AG04449 (cell line): ENCODE measurements at regions not wholly inside any gene's neighbourhood (a gene's known extent, or its start where the extent isn't known, plus 50 kb on each side); places are given as distances from the start of the nearest gene placed in this dataset.

Source experiments
- CTCF ChIA-PET: fragments of 350-600 bp; formaldehyde crosslinking; extraction: SDS; loops from one replicate; lab custom pipeline; 2021; ENCODE audit warnings: antibody characterized with exemption; lab: Yijun Ruan, JAX
- POLR2A ChIA-PET: fragments of 400-600, 350-600 bp; formaldehyde crosslinking; extraction: SDS; loops from one replicate; lab custom pipeline; 2020; ENCODE audit warnings: antibody characterized with exemption, inconsistent platforms; lab: Yijun Ruan, JAX
- DNase-seq: peaks from one replicate; pipeline ENCODE4 v3.0.0-alpha.2; 2010; ENCODE audit warnings: low read depth, low spot score
- H3K4me3 ChIP-seq: 2 replicates; pipeline ENCODE4 v1.5.1; 2011; ENCODE audit warnings: low read depth, mild to moderate bottlenecking, control low read depth, low read length
- TF ChIP-seq, protein P1 (sequence below): IDR thresholded peaks from one replicate; pipeline ENCODE4 v1.5.1; 2011; ENCODE audit warnings: mild to moderate bottlenecking, moderate library complexity, low read length, control low read depth, inconsistent platforms; ENCODE audit not compliant: insufficient read depth; ENCODE audit errors: missing control alignments

DNA sequence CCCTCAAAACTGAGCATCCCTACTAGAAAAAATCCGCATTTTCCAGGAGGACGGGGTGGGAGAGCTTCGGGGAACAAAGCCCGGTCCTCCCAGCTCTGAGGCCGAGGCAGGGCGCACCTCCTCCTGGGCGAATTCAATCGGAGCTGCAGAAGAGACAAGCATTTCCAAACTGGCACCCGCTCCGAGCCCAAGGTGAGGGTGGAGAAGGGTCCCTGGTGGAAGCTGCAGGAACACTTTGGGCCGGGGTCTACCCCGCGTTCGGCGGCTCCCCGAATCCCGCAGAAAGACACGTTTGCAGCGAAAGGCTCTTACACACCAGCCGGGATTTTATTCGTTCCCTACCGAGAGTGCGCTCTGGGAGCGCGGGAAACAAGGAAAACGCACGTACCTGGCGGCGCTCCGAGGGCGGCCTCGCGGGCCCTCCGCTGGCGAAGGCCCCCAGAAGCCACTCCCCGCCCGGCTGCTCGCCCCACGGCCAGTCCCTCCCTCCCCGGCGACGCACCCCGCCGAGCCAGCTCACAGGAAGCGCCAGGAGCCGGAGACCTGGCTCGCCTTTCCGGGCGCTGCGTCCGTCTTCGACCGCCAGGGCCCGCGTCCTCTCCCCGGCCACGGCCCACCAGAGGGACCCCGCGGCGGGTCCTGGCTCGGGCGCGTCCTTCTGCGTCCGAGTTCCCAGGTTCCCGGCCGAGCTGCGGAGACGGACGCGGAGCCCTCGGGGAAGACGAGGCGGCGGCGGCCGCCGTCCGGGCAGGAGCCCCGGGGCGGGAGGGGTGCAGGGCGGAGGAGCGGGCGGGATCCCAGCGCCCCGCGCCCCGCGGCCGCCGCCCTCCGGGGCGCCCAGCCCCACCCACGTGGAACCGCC, 49.8 kb upstream of the BAHCC1 start:
- CTCF ChIA-PET = interaction anchor here (1.0 kb wide), 1 partner anchor 153 kb away, joined by 6 read pairs; no protein-coding TSS in a partner anchor
- TF ChIP-seq, protein P1, sequence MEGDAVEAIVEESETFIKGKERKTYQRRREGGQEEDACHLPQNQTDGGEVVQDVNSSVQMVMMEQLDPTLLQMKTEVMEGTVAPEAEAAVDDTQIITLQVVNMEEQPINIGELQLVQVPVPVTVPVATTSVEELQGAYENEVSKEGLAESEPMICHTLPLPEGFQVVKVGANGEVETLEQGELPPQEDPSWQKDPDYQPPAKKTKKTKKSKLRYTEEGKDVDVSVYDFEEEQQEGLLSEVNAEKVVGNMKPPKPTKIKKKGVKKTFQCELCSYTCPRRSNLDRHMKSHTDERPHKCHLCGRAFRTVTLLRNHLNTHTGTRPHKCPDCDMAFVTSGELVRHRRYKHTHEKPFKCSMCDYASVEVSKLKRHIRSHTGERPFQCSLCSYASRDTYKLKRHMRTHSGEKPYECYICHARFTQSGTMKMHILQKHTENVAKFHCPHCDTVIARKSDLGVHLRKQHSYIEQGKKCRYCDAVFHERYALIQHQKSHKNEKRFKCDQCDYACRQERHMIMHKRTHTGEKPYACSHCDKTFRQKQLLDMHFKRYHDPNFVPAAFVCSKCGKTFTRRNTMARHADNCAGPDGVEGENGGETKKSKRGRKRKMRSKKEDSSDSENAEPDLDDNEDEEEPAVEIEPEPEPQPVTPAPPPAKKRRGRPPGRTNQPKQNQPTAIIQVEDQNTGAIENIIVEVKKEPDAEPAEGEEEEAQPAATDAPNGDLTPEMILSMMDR = peak; percentile 62
- POLR2A ChIA-PET = interaction anchor here (0.7 to 1.0 kb wide), 3 partner anchors 10 to 164 kb away, joined by 3 to 4 read pairs (median 3); no protein-coding TSS in a partner anchor
- DNase-seq = no peak
- peak overlapping the region; percentile 93 for H3K4me3 ChIP-seq
